AG10803 (cell line): ENCODE measurements at regions not wholly inside any gene's neighbourhood (a gene's known extent, or its start where the extent isn't known, plus 50 kb on each side); places are given as distances from the start of the nearest gene placed in this dataset.
A peak's percentile ranks its signal among the peaks of the same experiment; 100 is the strongest.

Experiments used
- DNase-seq: peaks from one replicate; pipeline ENCODE4 v3.0.0; 2010; ENCODE audit warnings: low read depth
- H3K4me3 ChIP-seq: 2 replicates; pipeline ENCODE4 v1.5.1; 2011; ENCODE audit warnings: mild to moderate bottlenecking, low read length, control low read depth
- TF ChIP-seq, protein P1 (sequence below): conservative IDR thresholded peaks from 2 replicates; pipeline ENCODE4 v1.5.1; 2011; ENCODE audit warnings: mild to moderate bottlenecking, low read length, control low read depth, inconsistent platforms

DNA sequence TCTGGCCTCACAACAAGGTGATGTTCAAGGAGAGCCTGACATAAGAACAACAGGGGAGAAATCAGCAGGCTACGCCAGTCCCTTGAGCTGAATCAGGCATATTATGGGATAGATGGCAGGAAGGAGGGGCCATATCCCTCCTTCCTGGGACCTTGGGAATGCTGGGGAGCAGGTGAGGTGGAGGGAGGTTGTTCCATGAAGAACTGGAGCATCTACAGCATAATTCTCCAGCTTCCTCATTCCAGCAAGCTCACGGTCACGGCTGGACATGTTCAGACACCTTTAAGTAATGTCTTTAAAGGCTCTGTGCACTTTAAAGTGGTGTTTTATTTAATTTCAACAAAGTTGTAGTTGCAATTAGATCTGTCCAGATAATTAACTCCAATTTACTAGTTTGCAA, 780.5 kb downstream of the TYW1 start:
- H3K4me3 ChIP-seq = no peak overlapping the region
- TF ChIP-seq, protein P1, sequence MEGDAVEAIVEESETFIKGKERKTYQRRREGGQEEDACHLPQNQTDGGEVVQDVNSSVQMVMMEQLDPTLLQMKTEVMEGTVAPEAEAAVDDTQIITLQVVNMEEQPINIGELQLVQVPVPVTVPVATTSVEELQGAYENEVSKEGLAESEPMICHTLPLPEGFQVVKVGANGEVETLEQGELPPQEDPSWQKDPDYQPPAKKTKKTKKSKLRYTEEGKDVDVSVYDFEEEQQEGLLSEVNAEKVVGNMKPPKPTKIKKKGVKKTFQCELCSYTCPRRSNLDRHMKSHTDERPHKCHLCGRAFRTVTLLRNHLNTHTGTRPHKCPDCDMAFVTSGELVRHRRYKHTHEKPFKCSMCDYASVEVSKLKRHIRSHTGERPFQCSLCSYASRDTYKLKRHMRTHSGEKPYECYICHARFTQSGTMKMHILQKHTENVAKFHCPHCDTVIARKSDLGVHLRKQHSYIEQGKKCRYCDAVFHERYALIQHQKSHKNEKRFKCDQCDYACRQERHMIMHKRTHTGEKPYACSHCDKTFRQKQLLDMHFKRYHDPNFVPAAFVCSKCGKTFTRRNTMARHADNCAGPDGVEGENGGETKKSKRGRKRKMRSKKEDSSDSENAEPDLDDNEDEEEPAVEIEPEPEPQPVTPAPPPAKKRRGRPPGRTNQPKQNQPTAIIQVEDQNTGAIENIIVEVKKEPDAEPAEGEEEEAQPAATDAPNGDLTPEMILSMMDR = no peak
- no peak for DNase-seq

DNA sequence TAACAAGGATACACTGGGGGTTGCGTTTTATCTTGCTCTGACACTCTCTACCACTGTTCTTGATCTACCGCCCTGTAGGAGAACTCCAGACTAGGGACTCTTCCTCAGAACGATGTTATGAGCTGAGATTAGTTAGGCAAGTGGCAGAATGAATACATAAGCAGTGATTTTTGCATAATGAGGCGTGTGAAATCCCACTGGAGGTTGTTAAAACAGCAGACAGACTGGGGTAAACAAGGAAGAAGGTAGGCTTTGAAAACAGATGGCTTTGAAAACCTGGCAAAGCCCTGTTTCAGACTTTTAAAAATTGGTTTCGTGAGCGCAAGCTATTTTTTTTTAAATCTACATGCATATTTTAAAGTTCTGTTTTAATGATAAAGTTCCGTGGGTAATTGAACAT, 785.2 kb downstream of the TYW1 start:
- no peak for DNase-seq
- no peak overlapping the region for H3K4me3 ChIP-seq
- TF ChIP-seq, protein P1 = no peak

DNA sequence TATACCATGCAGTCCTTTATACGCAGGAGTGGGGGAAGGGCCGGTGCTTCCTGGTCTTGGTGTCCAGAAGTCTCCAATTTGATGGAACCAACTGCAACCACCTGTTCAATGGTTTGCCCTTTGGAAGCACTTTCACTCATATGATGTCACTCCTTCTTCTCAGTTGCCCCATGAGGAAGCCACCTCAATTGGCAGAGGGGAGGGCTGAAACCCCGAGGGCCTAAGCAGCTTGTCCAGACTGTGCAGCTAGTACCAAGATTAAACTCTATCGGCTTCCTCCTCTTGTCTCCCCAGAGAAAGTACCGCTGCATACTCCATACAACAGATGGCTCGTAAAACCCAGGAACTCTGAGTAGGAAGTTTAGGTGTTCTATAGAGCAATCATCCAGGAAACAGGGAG, 789.4 kb downstream of the TYW1 start:
- no peak for DNase-seq
- TF ChIP-seq, protein P1 = no peak
- no peak overlapping the region for H3K4me3 ChIP-seq

DNA sequence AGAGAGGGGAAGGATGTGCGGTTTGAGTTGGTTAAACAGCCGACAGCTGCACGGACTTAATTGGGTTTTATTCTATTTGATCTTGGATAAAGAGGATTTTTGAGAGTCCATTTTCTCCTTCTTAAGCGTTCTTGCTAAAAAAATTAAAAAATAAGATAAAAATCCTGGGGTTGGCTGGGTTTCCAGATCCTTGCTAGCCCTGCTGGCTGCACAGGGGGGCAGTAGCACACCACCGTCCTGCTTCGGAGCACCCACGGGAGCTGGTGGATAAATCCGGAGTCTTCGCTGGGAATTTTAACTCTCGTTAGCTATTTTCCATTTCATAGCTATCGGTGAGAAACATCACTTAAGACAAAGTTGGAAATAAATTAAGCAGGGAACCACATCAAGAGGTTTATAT, 792.0 kb downstream of the TYW1 start:
- H3K4me3 ChIP-seq = no peak overlapping the region
- DNase-seq = peak; percentile 58
- TF ChIP-seq, protein P1 = peak; percentile 88

DNA sequence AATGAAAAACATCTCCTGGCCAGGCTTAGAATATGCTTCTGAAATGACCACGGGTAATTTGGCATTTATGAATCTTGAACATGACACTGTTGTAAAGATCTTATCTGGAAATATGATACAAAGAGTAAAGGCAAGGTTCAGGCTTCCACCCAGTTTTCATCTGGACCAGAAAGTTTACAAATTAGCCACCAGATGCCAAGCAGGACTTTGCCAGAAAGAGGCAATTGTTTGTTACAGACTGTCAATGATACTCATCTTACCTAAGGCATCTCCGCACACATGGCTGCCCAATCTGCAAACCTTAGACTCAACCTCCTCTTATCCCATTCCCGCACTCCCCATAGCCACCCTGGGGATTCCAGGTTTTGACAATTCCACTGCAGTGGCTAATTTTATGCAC, 795.3 kb downstream of the TYW1 start:
- TF ChIP-seq, protein P1 = no peak
- no peak for DNase-seq
- H3K4me3 ChIP-seq = no peak overlapping the region

DNA sequence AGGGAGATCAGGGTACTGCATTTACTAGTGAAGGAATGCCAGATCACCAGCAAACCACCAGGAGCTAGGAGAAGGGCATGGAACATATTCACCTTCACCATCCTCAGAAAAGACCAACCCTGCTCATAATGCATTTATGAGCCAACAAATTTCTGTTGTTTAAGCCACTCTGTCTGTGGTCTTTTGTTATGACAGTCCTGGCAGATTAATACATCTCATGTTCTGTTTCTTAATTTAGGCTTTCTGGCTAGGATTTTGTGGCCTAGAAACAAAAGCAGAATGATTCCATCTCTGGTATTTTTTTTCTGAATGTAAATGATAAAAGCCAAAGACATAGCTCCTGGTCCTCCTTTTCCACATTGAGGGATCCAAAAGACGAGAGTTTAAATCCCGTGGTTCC, 797.9 kb downstream of the TYW1 start:
- no peak overlapping the region for H3K4me3 ChIP-seq
- no peak for DNase-seq
- TF ChIP-seq, protein P1 = no peak

DNA sequence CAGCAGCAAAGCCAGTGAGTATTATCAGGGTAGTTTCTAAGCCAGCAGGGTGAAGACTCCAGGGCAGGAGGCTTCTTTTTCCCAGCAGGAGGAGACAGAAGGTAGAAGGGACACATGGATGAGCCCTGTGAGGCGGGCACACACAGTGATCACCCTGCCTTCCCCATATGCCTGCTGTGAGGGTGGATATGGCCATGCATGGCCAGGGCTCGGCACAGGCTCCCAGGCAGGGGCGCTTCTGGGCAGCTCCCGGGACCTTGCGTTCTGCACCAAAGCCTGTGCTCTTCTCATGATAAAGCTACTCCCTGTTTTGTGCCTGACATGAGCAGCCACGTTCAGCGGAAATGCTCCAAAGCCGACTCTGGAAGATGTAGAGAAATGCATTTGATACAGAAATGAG, 807.2 kb downstream of the TYW1 start:
- DNase-seq = no peak
- TF ChIP-seq, protein P1 = no peak
- no peak overlapping the region for H3K4me3 ChIP-seq
